ENCODE measurements at regions not wholly inside any gene's neighbourhood (a gene's known extent, or its start where the extent isn't known, plus 50 kb on each side); places are given as distances from the start of the nearest gene placed in this dataset.

DNA sequence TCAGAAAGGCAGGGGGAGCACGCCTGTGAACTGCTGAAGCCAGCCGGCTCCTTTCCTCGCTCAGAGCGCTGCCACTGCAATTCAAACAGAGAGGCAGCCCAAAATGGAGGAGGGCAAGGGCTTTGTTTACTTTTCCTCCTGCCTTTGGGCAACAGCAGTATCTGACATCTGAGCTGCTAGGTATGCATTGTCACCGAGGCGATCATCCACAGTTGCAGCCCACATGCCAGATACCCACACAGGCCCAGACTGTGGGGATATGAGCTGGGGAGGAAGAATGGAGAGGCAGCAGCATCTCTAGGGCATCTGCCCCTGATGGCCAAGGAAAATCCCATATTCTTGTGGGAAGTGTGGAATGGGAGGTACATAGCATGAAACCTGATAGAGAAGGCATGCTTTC is 357.1 kb downstream of the BARHL2 start:
- CTCF ChIA-PET: no interaction called here
- no peak overlapping the region for H3K27ac ChIP-seq
- H3K9me3 ChIP-seq: no peaks in the 10 kb centered on the region
- TF ChIP-seq EHMT2 (IDR thresholded peaks at IDR 0.05; ENCODE audit: low read depth) (no peak), CBX2 (IDR thresholded peaks at IDR 0.05; ENCODE audit: borderline replicate concordance, low read depth) (no peak), JUN (IDR thresholded peaks at IDR 0.05) (no peak), EHF (CRISPR knock-in tag; IDR thresholded peaks at IDR 0.05) (no peak), POLR2A (IDR thresholded peaks at IDR 0.05; ENCODE audit: low read length) (no peak), ZSCAN20 (CRISPR knock-in tag; IDR thresholded peaks at IDR 0.05) (no peak), HOXB13 (CRISPR knock-in tag; IDR thresholded peaks at IDR 0.05; ENCODE audit: low read depth) (no peak), NPAS2 (CRISPR knock-in tag; IDR thresholded peaks at IDR 0.05; ENCODE audit: borderline replicate concordance) (no peak), USF2 (IDR thresholded peaks at IDR 0.05) (no peak), RCOR1 (IDR thresholded peaks at IDR 0.05; ENCODE audit: low read depth, low read length) (no peak), NFE2L2 (conservative IDR thresholded peaks at IDR 0.05; ENCODE audit: low read length) (no peak)
- TF ChIP-seq, protein P1, sequence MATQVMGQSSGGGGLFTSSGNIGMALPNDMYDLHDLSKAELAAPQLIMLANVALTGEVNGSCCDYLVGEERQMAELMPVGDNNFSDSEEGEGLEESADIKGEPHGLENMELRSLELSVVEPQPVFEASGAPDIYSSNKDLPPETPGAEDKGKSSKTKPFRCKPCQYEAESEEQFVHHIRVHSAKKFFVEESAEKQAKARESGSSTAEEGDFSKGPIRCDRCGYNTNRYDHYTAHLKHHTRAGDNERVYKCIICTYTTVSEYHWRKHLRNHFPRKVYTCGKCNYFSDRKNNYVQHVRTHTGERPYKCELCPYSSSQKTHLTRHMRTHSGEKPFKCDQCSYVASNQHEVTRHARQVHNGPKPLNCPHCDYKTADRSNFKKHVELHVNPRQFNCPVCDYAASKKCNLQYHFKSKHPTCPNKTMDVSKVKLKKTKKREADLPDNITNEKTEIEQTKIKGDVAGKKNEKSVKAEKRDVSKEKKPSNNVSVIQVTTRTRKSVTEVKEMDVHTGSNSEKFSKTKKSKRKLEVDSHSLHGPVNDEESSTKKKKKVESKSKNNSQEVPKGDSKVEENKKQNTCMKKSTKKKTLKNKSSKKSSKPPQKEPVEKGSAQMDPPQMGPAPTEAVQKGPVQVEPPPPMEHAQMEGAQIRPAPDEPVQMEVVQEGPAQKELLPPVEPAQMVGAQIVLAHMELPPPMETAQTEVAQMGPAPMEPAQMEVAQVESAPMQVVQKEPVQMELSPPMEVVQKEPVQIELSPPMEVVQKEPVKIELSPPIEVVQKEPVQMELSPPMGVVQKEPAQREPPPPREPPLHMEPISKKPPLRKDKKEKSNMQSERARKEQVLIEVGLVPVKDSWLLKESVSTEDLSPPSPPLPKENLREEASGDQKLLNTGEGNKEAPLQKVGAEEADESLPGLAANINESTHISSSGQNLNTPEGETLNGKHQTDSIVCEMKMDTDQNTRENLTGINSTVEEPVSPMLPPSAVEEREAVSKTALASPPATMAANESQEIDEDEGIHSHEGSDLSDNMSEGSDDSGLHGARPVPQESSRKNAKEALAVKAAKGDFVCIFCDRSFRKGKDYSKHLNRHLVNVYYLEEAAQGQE (IDR thresholded peaks at IDR 0.05): no peak
- DNase-seq (ENCODE audit: low read depth in 1 of 2, low spot score in 1 of 2) (no peak), ATAC-seq (no peak), FAIRE-seq (no peak)
- no peaks in the 10 kb centered on the region for H3K4me1 ChIP-seq
- H3K4me2 ChIP-seq: no peak overlapping the region
- 12% methylated on average over 4 of the region's 6 CpGs for WGBS (ENCODE audit: missing lambda C conversion rate)
- POLR2A ChIA-PET: no interaction called here
- H3K4me3 ChIP-seq: no peak overlapping the region

DNA sequence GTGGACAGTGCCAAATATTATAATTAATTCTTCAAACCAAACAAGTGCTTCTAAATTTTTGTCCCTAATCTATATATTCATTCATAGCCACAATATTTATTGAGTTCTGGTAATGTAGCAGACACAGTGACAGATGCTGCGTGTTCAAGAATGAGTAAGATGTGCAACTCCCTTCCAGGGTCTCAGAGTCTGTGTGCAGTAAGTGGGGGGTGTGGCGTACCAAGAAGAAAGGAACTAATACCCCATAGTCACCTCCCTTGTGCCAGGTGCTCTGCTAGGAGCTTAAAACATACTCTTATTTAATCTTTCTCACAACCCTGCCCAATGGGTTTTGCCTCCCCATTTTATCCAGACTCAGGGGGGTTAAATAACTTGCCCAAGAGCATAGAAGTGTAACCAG is 358.7 kb downstream of the BARHL2 start:
- no peak overlapping the region for H3K27ac ChIP-seq
- H3K4me2 ChIP-seq: no peak overlapping the region
- no peak for TF ChIP-seq ZNF302 (CRISPR knock-in tag; IDR thresholded peaks at IDR 0.05)
- no peak for TF ChIP-seq TP53 (CRISPR knock-in tag; IDR thresholded peaks at IDR 0.05)
- TF ChIP-seq POLR2AphosphoS2 (conservative IDR thresholded peaks at IDR 0.05; ENCODE audit: low read length): no peak
- TF ChIP-seq, protein P2, sequence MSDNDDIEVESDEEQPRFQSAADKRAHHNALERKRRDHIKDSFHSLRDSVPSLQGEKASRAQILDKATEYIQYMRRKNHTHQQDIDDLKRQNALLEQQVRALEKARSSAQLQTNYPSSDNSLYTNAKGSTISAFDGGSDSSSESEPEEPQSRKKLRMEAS (IDR thresholded peaks at IDR 0.05): no peak
- TF ChIP-seq HOXB13 (CRISPR knock-in tag; IDR thresholded peaks at IDR 0.05; ENCODE audit: low read depth): no peak
- no peak for TF ChIP-seq KDM1A (IDR thresholded peaks at IDR 0.05; ENCODE audit: low read depth)
- TF ChIP-seq RCOR1 (IDR thresholded peaks at IDR 0.05; ENCODE audit: low read depth, low read length): no peak
- FAIRE-seq (no peak), DNase-seq (ENCODE audit: low read depth in 1 of 2, low spot score in 1 of 2) (no peak), ATAC-seq (no peak)
- no peaks in the 10 kb centered on the region for H3K9me3 ChIP-seq
- no peaks in the 10 kb centered on the region for H3K4me1 ChIP-seq
- H3K4me3 ChIP-seq: no peak overlapping the region
- CTCF ChIA-PET: no interaction called here
- 13% methylated on average over 2 of the region's 2 CpGs for WGBS (ENCODE audit: missing lambda C conversion rate)
- POLR2A ChIA-PET: no interaction called here

DNA sequence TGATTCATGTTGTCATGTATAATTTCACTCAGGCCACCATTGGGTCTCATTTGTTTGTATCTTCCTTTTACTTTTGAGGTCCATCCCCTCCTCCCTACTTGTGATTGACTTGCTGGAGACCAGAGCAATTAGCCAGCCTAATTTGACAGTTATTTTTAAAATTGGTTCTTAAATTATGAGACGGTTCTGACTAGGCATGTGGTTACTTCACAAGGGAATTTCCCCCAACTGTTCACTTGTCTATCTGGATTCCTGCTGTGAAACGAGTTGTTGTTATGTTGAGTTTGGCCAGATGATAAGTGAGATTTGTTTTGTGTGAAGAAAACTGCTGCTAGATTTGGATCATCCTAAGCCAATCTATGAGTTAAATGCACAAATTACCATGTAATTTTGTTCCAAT is 359.1 kb downstream of the BARHL2 start:
- no peak for DNase-seq (ENCODE audit: low read depth in 1 of 2, low spot score in 1 of 2)
- TF ChIP-seq ZSCAN20 (CRISPR knock-in tag; IDR thresholded peaks at IDR 0.05): no peak
- no peak for TF ChIP-seq CBX2 (IDR thresholded peaks at IDR 0.05; ENCODE audit: borderline replicate concordance, low read depth)
- TF ChIP-seq, protein P3, sequence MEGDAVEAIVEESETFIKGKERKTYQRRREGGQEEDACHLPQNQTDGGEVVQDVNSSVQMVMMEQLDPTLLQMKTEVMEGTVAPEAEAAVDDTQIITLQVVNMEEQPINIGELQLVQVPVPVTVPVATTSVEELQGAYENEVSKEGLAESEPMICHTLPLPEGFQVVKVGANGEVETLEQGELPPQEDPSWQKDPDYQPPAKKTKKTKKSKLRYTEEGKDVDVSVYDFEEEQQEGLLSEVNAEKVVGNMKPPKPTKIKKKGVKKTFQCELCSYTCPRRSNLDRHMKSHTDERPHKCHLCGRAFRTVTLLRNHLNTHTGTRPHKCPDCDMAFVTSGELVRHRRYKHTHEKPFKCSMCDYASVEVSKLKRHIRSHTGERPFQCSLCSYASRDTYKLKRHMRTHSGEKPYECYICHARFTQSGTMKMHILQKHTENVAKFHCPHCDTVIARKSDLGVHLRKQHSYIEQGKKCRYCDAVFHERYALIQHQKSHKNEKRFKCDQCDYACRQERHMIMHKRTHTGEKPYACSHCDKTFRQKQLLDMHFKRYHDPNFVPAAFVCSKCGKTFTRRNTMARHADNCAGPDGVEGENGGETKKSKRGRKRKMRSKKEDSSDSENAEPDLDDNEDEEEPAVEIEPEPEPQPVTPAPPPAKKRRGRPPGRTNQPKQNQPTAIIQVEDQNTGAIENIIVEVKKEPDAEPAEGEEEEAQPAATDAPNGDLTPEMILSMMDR (IDR thresholded peaks at IDR 0.05): no peak
- TF ChIP-seq ZFP36 (IDR thresholded peaks at IDR 0.05; ENCODE audit: borderline replicate concordance, partially characterized antibody): no peak
- TF ChIP-seq NR3C1 (IDR thresholded peaks at IDR 0.05): no peak
- no peak for TF ChIP-seq RAD21 (conservative IDR thresholded peaks at IDR 0.05 in 1 of 2, IDR thresholded peaks at IDR 0.05 in 1 of 2)
- TF ChIP-seq HDAC2 (IDR thresholded peaks at IDR 0.05): no peak
- TF ChIP-seq MAZ (IDR thresholded peaks at IDR 0.05; ENCODE audit: borderline replicate concordance, low read depth, low read length): no peak
- TF ChIP-seq ESRRA (IDR thresholded peaks at IDR 0.05; ENCODE audit: borderline replicate concordance, low read length): no peak
- TF ChIP-seq CBX8 (IDR thresholded peaks at IDR 0.05): no peak
- no peak for TF ChIP-seq EHMT2 (IDR thresholded peaks at IDR 0.05; ENCODE audit: low read depth)
- no peak for TF ChIP-seq JUNB (IDR thresholded peaks at IDR 0.05)
- TF ChIP-seq RFX5 (IDR thresholded peaks at IDR 0.05): no peak
- no peak for TF ChIP-seq HEYL (CRISPR knock-in tag; IDR thresholded peaks at IDR 0.05)
- TF ChIP-seq ATOH8 (CRISPR knock-in tag; IDR thresholded peaks at IDR 0.05; ENCODE audit: low read depth): no peak
- TF ChIP-seq NPAS2 (CRISPR knock-in tag; IDR thresholded peaks at IDR 0.05; ENCODE audit: borderline replicate concordance): no peak
- ChIA-PET POLR2A (no interaction called here), CTCF (no interaction called here)
- Histone ChIP-seq H3K4me1 (no peaks in the 10 kb centered on the region), H3K27ac (no peak overlapping the region), H3K4me2 (no peak overlapping the region), H3K4me3 (no peak overlapping the region), H3K9me3 (no peaks in the 10 kb centered on the region)
- no peak for ATAC-seq
- FAIRE-seq: no peak
- WGBS (ENCODE audit: missing lambda C conversion rate): 11% methylated on average over 2 of the region's 2 CpGs
